ENCODE measurements at regions not wholly inside any gene's neighbourhood (a gene's known extent, or its start where the extent isn't known, plus 50 kb on each side); places are given as distances from the start of the nearest gene placed in this dataset.

- H3K4me3 ChIP-seq (replicated peaks in 1 of 3): peak overlapping the region; percentile 28 to 63 (median 60)
- intact Hi-C loops (cut with DNase I): no loop called here
- H3K9me3 ChIP-seq: no peaks in the 10 kb centered on the region
- H3K36me3 ChIP-seq: no peaks in the 10 kb centered on the region
- WGBS, 2 donors: 10 to 19% methylated on average over 11 to 23 of the region's 29 CpGs
- H3K27ac ChIP-seq: peak overlapping the region; percentile 32 to 77 (median 66)
- H3K4me1 ChIP-seq: peaks cover 9 to 64% of the 10 kb centered on the region in 2 donors
- H3K27me3 ChIP-seq: no peaks in the 10 kb centered on the region
- DNase-seq: peak in 1 of 2 donors; percentile 16
- TF ChIP-seq POLR2A (IDR thresholded peaks at IDR 0.05): no peak
- TF ChIP-seq, protein P1, sequence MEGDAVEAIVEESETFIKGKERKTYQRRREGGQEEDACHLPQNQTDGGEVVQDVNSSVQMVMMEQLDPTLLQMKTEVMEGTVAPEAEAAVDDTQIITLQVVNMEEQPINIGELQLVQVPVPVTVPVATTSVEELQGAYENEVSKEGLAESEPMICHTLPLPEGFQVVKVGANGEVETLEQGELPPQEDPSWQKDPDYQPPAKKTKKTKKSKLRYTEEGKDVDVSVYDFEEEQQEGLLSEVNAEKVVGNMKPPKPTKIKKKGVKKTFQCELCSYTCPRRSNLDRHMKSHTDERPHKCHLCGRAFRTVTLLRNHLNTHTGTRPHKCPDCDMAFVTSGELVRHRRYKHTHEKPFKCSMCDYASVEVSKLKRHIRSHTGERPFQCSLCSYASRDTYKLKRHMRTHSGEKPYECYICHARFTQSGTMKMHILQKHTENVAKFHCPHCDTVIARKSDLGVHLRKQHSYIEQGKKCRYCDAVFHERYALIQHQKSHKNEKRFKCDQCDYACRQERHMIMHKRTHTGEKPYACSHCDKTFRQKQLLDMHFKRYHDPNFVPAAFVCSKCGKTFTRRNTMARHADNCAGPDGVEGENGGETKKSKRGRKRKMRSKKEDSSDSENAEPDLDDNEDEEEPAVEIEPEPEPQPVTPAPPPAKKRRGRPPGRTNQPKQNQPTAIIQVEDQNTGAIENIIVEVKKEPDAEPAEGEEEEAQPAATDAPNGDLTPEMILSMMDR (IDR thresholded peaks at IDR 0.05): no peak
Measured at GRCh38 chr1:201740086-201740541, 88.8 kb upstream of the IPO9 start.

DNA sequence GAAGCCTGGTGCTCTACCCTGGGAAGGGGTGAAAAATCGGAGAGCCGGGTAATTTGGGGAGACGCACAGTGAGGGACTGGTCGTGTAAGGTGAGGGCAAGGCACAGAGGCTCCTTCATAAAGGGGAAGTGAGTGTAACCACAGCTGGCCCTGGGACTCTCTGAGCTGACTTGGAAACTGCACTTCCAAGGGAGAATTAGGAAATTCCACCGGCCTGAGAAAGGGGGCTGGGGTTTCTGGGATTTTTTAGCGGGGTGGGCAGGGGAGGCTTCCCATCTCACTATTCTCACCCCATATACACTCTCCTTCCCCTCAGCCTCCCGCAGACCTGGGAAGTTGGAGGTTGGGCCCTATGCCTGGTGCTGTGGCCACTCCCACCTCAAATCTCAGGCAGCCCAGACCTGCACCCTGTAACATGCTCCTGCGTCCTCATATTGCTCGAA is 88.3 kb upstream of the IPO9 start:
- Histone ChIP-seq H3K9me3 (no peaks in the 10 kb centered on the region), H3K27me3 (no peaks in the 10 kb centered on the region), H3K36me3 (no peaks in the 10 kb centered on the region), H3K4me1 (peaks cover 9 to 60% of the 10 kb centered on the region in 2 donors), H3K27ac (peak overlapping the region; percentile 32 to 77 (median 66)), H3K4me3 (replicated peaks in 1 of 3) (peak overlapping the region; percentile 28 to 63 (median 60))
- 49 to 66% methylated on average over 9 of the region's 9 CpGs for WGBS, 2 donors
- no peak for DNase-seq
- TF ChIP-seq, protein P1 (IDR thresholded peaks at IDR 0.05): no peak
- TF ChIP-seq POLR2A (IDR thresholded peaks at IDR 0.05): no peak
- intact Hi-C loops (cut with DNase I): no loop called here

DNA sequence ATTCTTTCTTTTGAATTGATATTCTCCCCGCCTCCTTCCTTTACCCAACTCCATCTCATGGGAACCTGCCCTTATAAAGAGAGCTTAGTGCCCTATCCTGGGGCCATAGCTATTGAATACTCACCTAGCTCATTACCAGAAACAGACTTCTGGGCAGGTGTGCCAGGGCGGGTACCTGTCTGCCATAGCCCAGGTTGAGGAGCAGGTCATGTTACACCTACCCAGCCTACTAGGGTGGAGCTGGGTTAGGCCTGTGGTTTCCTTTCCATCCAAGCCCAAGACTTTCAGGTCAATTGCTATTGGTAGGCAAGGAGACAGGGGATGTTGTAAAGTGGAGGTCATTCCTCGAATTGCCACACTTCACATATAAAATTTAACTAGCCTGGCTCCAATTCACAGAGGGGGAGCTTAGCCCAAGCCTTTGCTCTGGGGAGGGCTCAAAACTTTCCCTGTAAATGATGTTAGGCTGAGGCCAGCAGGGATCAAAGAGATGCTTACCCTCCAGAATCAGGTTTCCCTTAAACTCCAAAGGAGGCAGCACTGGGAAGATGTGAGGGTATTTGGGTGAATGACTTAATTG is 87.1 kb upstream of the IPO9 start:
- H3K27ac ChIP-seq: no peak overlapping the region
- WGBS, 2 donors: 87 to 94% methylated on average over 3 of the region's 3 CpGs

DNA sequence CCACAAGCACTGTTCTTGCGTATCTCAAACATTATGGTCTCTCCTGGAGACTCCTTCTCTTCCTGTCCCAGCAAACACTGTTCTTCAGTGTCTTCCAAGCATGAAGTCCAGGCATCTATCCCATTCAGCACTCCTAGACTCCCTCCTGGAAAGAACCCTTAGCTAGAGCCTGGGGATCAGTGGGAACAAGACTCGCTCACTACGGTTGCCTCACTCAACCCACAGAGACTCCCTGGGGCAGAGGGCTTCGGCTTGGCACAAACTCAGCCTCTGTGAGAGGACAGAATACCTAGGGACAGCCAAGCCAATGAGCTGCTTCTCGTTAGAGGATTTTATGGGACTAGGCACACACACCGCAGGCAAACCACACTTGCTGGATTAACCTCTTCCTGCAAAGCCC is 86.5 kb upstream of the IPO9 start:
- no peak for DNase-seq
- peaks cover 9 to 43% of the 10 kb centered on the region in 2 donors for H3K4me1 ChIP-seq
- no peaks in the 10 kb centered on the region for H3K36me3 ChIP-seq

More for the DNA sequence above, 87.1 kb upstream of the IPO9 start:
- no peak overlapping the region for H3K4me3 ChIP-seq (replicated peaks in 1 of 3)
- H3K36me3 ChIP-seq: no peaks in the 10 kb centered on the region
- H3K4me1 ChIP-seq: peaks cover 9 to 49% of the 10 kb centered on the region in 2 donors
- no peaks in the 10 kb centered on the region for H3K9me3 ChIP-seq
- DNase-seq: no peak
- intact Hi-C loops (cut with DNase I): no loop called here
- no peaks in the 10 kb centered on the region for H3K27me3 ChIP-seq
- TF ChIP-seq POLR2A (IDR thresholded peaks at IDR 0.05): no peak
- TF ChIP-seq, protein P1 (IDR thresholded peaks at IDR 0.05): no peak

More for the DNA sequence above, 86.5 kb upstream of the IPO9 start:
- Histone ChIP-seq H3K9me3 (no peaks in the 10 kb centered on the region), H3K4me3 (replicated peaks in 1 of 3) (no peak overlapping the region), H3K27me3 (no peaks in the 10 kb centered on the region), H3K27ac (no peak overlapping the region)
- TF ChIP-seq POLR2A (IDR thresholded peaks at IDR 0.05): no peak
- TF ChIP-seq, protein P1 (IDR thresholded peaks at IDR 0.05): no peak
- 49 to 53% methylated on average over 6 of the region's 6 CpGs for WGBS, 2 donors
- intact Hi-C loops (cut with DNase I): no loop called here

Measured in thyroid gland (tissue), 4 donors.